ENCODE measurements at regions not wholly inside any gene's neighbourhood (a gene's known extent, or its start where the extent isn't known, plus 50 kb on each side); places are given as distances from the start of the nearest gene placed in this dataset.

- DNase-seq (ENCODE audit: low read depth, low spot score), result no peak
- in situ Hi-C loops (cut with HindIII; ENCODE audit: low pct_unique_long_range_greater_than_20kb, low sequenced_read_pairs), result no loop called here
Observed at GRCh38 chr7:156236936-156237599, 403.5 kb upstream of the RNF32 start.

GRCh38 chr7:156236181-156236889, 404.2 kb upstream of the RNF32 start:
- no peak for DNase-seq (ENCODE audit: low read depth, low spot score)
- in situ Hi-C loops (cut with HindIII; ENCODE audit: low pct_unique_long_range_greater_than_20kb, low sequenced_read_pairs), result no loop called here

GRCh38 chr7:156234666-156235494, 405.7 kb upstream of the RNF32 start:
- DNase-seq (ENCODE audit: low read depth, low spot score), result no peak
- in situ Hi-C loops (cut with HindIII; ENCODE audit: low pct_unique_long_range_greater_than_20kb, low sequenced_read_pairs), result no loop called here

GRCh38 chr7:156234192-156234591, 406.4 kb upstream of the RNF32 start:
- in situ Hi-C loops (cut with HindIII; ENCODE audit: low pct_unique_long_range_greater_than_20kb, low sequenced_read_pairs), result no loop called here
- DNase-seq (ENCODE audit: low read depth, low spot score), result no peak

- in situ Hi-C loops (cut with HindIII; ENCODE audit: low pct_unique_long_range_greater_than_20kb, low sequenced_read_pairs), result no loop called here
- no peak for DNase-seq (ENCODE audit: low read depth, low spot score)
Observed at GRCh38 chr7:156232931-156233705, 407.5 kb upstream of the RNF32 start.

- no peak for DNase-seq (ENCODE audit: low read depth, low spot score)
- in situ Hi-C loops (cut with HindIII; ENCODE audit: low pct_unique_long_range_greater_than_20kb, low sequenced_read_pairs), result no loop called here
Observed at GRCh38 chr7:156230576-156230975, 410.0 kb upstream of the RNF32 start.

GRCh38 chr7:156224833-156225225, 412.6 kb upstream of the SHH start:
- in situ Hi-C loops (cut with HindIII; ENCODE audit: low pct_unique_long_range_greater_than_20kb, low sequenced_read_pairs), result no loop called here
- DNase-seq (ENCODE audit: low read depth, low spot score), result no peak

- no peak for DNase-seq (ENCODE audit: low read depth, low spot score)
- in situ Hi-C loops (cut with HindIII; ENCODE audit: low pct_unique_long_range_greater_than_20kb, low sequenced_read_pairs), result no loop called here
Observed at GRCh38 chr7:156223935-156224832, 411.9 kb upstream of the SHH start.

GRCh38 chr7:156222611-156223010, 410.3 kb upstream of the SHH start:
- in situ Hi-C loops (cut with HindIII; ENCODE audit: low pct_unique_long_range_greater_than_20kb, low sequenced_read_pairs), result no loop called here
- DNase-seq (ENCODE audit: low read depth, low spot score), result no peak

GRCh38 chr7:156222151-156222550, 409.9 kb upstream of the SHH start:
- in situ Hi-C loops (cut with HindIII; ENCODE audit: low pct_unique_long_range_greater_than_20kb, low sequenced_read_pairs), result no loop called here
- DNase-seq (ENCODE audit: low read depth, low spot score), result no peak

GRCh38 chr7:156220701-156221100, 408.4 kb upstream of the SHH start:
- no peak for DNase-seq (ENCODE audit: low read depth, low spot score)
- in situ Hi-C loops (cut with HindIII; ENCODE audit: low pct_unique_long_range_greater_than_20kb, low sequenced_read_pairs), result no loop called here

GRCh38 chr7:156220078-156220605, 407.9 kb upstream of the SHH start:
- in situ Hi-C loops (cut with HindIII; ENCODE audit: low pct_unique_long_range_greater_than_20kb, low sequenced_read_pairs), result no loop called here

GRCh38 chr7:156219307-156220077, 407.2 kb upstream of the SHH start:
- in situ Hi-C loops (cut with HindIII; ENCODE audit: low pct_unique_long_range_greater_than_20kb, low sequenced_read_pairs), result no loop called here
- DNase-seq (ENCODE audit: low read depth, low spot score), result no peak

More at GRCh38 chr7:156220078-156220605, 407.9 kb upstream of the SHH start:
- DNase-seq (ENCODE audit: low read depth, low spot score), result no peak

GRCh38 chr7:156218544-156219306, 406.5 kb upstream of the SHH start:
- in situ Hi-C loops (cut with HindIII; ENCODE audit: low pct_unique_long_range_greater_than_20kb, low sequenced_read_pairs), result no loop called here
- DNase-seq (ENCODE audit: low read depth, low spot score), result no peak

- no peak for DNase-seq (ENCODE audit: low read depth, low spot score)
- in situ Hi-C loops (cut with HindIII; ENCODE audit: low pct_unique_long_range_greater_than_20kb, low sequenced_read_pairs), result no loop called here
Observed at GRCh38 chr7:156217803-156218202, 405.5 kb upstream of the SHH start.
